Loucy (cell line): ENCODE measurements at regions not wholly inside any gene's neighbourhood (a gene's known extent, or its start where the extent isn't known, plus 50 kb on each side); places are given as distances from the start of the nearest gene placed in this dataset.

Source experiments
- H2AFZ ChIP-seq: fragments of 200-600 bp; sonication (generic); 2 replicates; pipeline ENCODE4 v1.6.0; 2016; ENCODE audit warnings: antibody characterized with exemption, mild to moderate bottlenecking, low read length, moderate library complexity
- H3F3A ChIP-seq: fragments of 200-600 bp; 2 replicates; pipeline ENCODE4 v1.6.0; 2016; ENCODE audit warnings: antibody characterized with exemption, low read depth, mild to moderate bottlenecking
- H3K27me3 ChIP-seq: fragments of 200-600 bp; sonication (generic); 2 replicates; pipeline ENCODE4 v1.6.1; 2014; ENCODE audit warnings: low read length, mild to moderate bottlenecking; ENCODE audit not compliant: insufficient read depth, poor library complexity, severe bottlenecking
- H3K36me3 ChIP-seq: fragments of 200-600 bp; sonication (generic); 2 replicates; pipeline ENCODE4 v1.6.1; 2016; ENCODE audit warnings: low read length; ENCODE audit not compliant: insufficient read depth
- H3K4me1 ChIP-seq: fragments of 200-600 bp; sonication (generic); 2 replicates; pipeline ENCODE4 v1.5.1; 2014; ENCODE audit warnings: low read length, mild to moderate bottlenecking; ENCODE audit not compliant: insufficient read depth, poor library complexity, severe bottlenecking
- H3K4me2 ChIP-seq: fragments of 200-600 bp; sonication (generic); 2 replicates; pipeline ENCODE4 v1.6.0; 2014; ENCODE audit warnings: antibody characterized with exemption, low read length, low read depth, mild to moderate bottlenecking; ENCODE audit not compliant: poor library complexity, severe bottlenecking
- H3K4me3 ChIP-seq: fragments of 200-600 bp; sonication (generic); 2 replicates; pipeline ENCODE4 v1.5.1; 2014; ENCODE audit warnings: low read length, mild to moderate bottlenecking, mixed read lengths; ENCODE audit not compliant: poor library complexity, severe bottlenecking
- H3K79me2 ChIP-seq: fragments of 200-600 bp; sonication (generic); 2 replicates; pipeline ENCODE4 v1.6.1; 2014; ENCODE audit warnings: low read length; ENCODE audit not compliant: insufficient read depth
- H3K9ac ChIP-seq: fragments of 200-600 bp; sonication (generic); 2 replicates; pipeline ENCODE4 v1.6.0; 2014; ENCODE audit warnings: mild to moderate bottlenecking, low read depth, low read length, moderate library complexity; ENCODE audit not compliant: poor library complexity, severe bottlenecking
- H3K9me2 ChIP-seq: fragments of 200-600 bp; sonication (generic); replicated peaks from 2 replicates; pipeline ENCODE4 v1.6.1; 2016; ENCODE audit warnings: low read depth, low read length, mixed read lengths
- H3K9me3 ChIP-seq: fragments of 200-600 bp; sonication (generic); 2 replicates; pipeline ENCODE4 v1.6.1; 2014; ENCODE audit warnings: mild to moderate bottlenecking, antibody characterized with exemption, low read length, low read depth; ENCODE audit not compliant: insufficient read depth
- H4K20me1 ChIP-seq: fragments of 200-600 bp; sonication (generic); 2 replicates; pipeline ENCODE4 v1.6.0; 2014; ENCODE audit warnings: antibody characterized with exemption, low read length, mild to moderate bottlenecking; ENCODE audit not compliant: insufficient read depth, poor library complexity, severe bottlenecking
- EZH2phosphoT487 ChIP-seq: fragments of 200-600 bp; IDR thresholded peaks from 2 replicates; pipeline ENCODE4 v1.6.1; 2018; ENCODE audit warnings: antibody characterized with exemption, mild to moderate bottlenecking, moderate library complexity, borderline replicate concordance
- TF ChIP-seq, protein P1 (sequence below): fragments of 200-600 bp; sonication (generic); conservative IDR thresholded peaks from 2 replicates; pipeline ENCODE4 v1.5.1; 2014; ENCODE audit warnings: mild to moderate bottlenecking, antibody characterized with exemption, low read length

DNA sequence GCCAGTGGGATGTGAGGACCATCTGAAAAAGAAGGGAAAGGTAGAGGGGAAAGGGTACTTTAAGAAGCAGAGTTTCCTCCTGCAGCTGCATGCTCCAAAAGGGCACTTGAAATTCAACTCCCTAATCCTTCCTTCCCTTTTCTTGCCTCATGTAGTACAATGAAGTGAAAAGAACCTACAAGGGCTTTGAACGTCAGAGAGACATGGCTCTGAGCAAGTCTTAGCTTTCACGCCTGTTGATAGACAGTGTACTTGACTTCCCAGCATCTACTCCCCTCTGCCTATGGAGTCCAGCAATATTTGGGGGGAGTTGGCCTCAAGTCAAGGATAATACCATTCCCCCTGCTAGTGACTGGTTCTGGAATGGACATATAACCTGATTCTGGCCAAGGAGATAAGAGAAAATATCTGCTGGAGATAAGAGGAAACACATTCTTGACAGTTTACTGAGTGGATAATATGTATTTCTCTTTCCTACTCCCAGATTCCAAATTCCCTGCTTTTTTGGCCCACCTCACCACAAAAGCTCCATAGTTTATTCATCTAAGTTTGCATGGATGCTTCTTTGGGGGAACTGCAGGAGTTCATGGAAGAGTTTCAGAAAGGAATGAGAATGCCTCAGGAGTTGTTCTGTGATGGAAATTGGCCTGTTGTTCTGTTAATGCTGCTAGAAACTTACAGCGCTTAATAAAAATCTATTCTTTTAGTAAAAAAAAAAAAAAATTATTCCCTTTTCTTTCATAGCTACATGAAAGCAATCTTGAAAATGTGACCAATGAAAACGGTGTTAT is 193.0 kb upstream of the TPM1 start:
- Histone ChIP-seq H3K9me3 (no peaks in the 10 kb centered on the region), H4K20me1 (no peaks in the 10 kb centered on the region), H3K79me2 (no peaks in the 10 kb centered on the region), H3K4me2 (no peak overlapping the region), H2AFZ (no peak overlapping the region), H3K36me3 (no peaks in the 10 kb centered on the region), H3K9ac (no peak overlapping the region), H3F3A (no peaks in the 10 kb centered on the region), H3K27me3 (no peaks in the 10 kb centered on the region), H3K9me2 (no peaks in the 10 kb centered on the region), H3K4me3 (no peak overlapping the region), H3K4me1 (peaks cover 4% of the 10 kb centered on the region)
- no peak for TF ChIP-seq EZH2phosphoT487
- TF ChIP-seq, protein P1, sequence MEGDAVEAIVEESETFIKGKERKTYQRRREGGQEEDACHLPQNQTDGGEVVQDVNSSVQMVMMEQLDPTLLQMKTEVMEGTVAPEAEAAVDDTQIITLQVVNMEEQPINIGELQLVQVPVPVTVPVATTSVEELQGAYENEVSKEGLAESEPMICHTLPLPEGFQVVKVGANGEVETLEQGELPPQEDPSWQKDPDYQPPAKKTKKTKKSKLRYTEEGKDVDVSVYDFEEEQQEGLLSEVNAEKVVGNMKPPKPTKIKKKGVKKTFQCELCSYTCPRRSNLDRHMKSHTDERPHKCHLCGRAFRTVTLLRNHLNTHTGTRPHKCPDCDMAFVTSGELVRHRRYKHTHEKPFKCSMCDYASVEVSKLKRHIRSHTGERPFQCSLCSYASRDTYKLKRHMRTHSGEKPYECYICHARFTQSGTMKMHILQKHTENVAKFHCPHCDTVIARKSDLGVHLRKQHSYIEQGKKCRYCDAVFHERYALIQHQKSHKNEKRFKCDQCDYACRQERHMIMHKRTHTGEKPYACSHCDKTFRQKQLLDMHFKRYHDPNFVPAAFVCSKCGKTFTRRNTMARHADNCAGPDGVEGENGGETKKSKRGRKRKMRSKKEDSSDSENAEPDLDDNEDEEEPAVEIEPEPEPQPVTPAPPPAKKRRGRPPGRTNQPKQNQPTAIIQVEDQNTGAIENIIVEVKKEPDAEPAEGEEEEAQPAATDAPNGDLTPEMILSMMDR, result no peak

DNA sequence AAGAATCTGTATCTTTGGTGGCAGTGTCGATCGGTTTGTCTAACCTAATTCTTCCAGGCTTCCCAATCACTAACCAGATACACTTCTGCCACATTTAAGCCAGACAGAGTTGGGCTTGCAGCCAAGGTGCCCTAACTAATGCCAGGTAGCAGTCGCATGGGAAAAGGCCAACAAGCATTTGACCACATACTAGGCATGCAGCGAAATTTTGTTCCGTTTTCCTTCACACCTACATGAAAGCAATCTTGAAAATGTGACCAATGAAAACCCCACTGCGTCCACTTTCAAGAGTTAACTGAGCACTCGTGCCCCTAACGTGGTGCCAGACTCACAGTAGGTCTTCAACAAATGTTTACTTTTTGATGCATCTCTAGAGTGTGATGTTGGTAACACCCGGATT is 192.2 kb upstream of the TPM1 start:
- Histone ChIP-seq H3K4me2 (no peak overlapping the region), H3K4me1 (peaks cover 4% of the 10 kb centered on the region), H2AFZ (no peak overlapping the region), H3K9me3 (no peaks in the 10 kb centered on the region), H3K36me3 (no peaks in the 10 kb centered on the region), H3K27me3 (no peaks in the 10 kb centered on the region), H4K20me1 (no peaks in the 10 kb centered on the region), H3F3A (no peaks in the 10 kb centered on the region), H3K79me2 (no peaks in the 10 kb centered on the region), H3K9me2 (no peaks in the 10 kb centered on the region), H3K4me3 (no peak overlapping the region), H3K9ac (no peak overlapping the region)
- no peak for TF ChIP-seq EZH2phosphoT487
- TF ChIP-seq, protein P1, result no peak

DNA sequence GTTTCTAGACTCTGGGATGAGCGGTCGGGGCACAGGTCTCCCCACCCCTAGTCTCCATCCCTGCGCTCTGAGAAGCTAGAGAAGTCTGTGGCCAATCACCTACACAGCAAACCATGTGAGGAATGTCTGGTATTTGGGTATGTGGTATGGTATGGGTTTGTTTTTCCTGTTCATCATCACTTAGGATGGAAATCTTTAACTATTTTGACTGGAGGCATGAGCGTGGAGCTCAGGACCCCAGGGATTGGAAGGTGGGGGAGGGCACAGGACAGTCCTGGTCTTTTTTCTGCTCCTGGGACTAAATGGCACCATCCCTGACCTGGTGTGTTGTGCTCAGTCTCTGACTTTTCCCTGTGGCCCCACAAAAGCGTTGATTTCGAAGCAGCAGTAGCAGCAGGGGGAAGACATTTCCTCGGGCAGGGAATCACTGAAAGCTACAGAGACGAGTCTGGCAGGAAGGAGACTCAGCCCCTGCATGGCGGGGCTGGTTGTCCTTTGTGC is 191.7 kb upstream of the TPM1 start:
- H3F3A ChIP-seq, result no peaks in the 10 kb centered on the region
- peaks cover 4% of the 10 kb centered on the region for H3K4me1 ChIP-seq
- no peak overlapping the region for H3K4me2 ChIP-seq
- H3K9me3 ChIP-seq, result no peaks in the 10 kb centered on the region
- H3K9me2 ChIP-seq, result no peaks in the 10 kb centered on the region
- no peaks in the 10 kb centered on the region for H3K79me2 ChIP-seq
- no peaks in the 10 kb centered on the region for H4K20me1 ChIP-seq
- H2AFZ ChIP-seq, result no peak overlapping the region
- H3K36me3 ChIP-seq, result no peaks in the 10 kb centered on the region
- no peak overlapping the region for H3K9ac ChIP-seq
- H3K4me3 ChIP-seq, result no peak overlapping the region
- TF ChIP-seq, protein P1, result no peak
- no peak for TF ChIP-seq EZH2phosphoT487
- H3K27me3 ChIP-seq, result no peaks in the 10 kb centered on the region
